ENCODE measurements at regions not wholly inside any gene's neighbourhood (a gene's known extent, or its start where the extent isn't known, plus 50 kb on each side); places are given as distances from the start of the nearest gene placed in this dataset.

GRCh38 chr2:75344146-75344545 is 144.8 kb upstream of the TACR1 start:
- no peaks in the 10 kb centered on the region for H3K27me3 Mint-ChIP-seq
- Histone ChIP-seq H3K27ac (ENCODE audit: low read depth in 1 of 2, low read length in 2 of 2) (no peak overlapping the region), H3K36me3 (ENCODE audit: insufficient read depth, low read length) (no peaks in the 10 kb centered on the region), H3K4me1 (ENCODE audit: insufficient read depth, low read length) (no peaks in the 10 kb centered on the region), H3K9me3 (ENCODE audit: control insufficient read depth in 1 of 2, insufficient read depth in 1 of 2, low read length in 2 of 2) (no peaks in the 10 kb centered on the region), H3K4me3 (ENCODE audit: low read length) (no peak overlapping the region), H3K27me3 (ENCODE audit: control insufficient read depth in 1 of 2, insufficient read depth in 2 of 2, low read length in 2 of 2) (no peaks in the 10 kb centered on the region)
- TF ChIP-seq CTCF (IDR thresholded peaks at IDR 0.05) = no peak
- ChIA-PET POLR2A (no interaction called here), CTCF (no interaction called here)
- intact Hi-C loops (cut with DNase I, micrococcal nuclease) = no loop called here
- H3K27ac Mint-ChIP-seq = no peak overlapping the region
- no peak overlapping the region for H3K4me3 Mint-ChIP-seq
- no peaks in the 10 kb centered on the region for H3K4me1 Mint-ChIP-seq (ENCODE audit: low read depth)
- ATAC-seq (ENCODE audit: poor library complexity) (no peak), DNase-seq (no peak)
- no peaks in the 10 kb centered on the region for H3K9me3 Mint-ChIP-seq
- no peaks in the 10 kb centered on the region for H3K36me3 Mint-ChIP-seq (ENCODE audit: low read depth)

- no peaks in the 10 kb centered on the region for H3K36me3 Mint-ChIP-seq (ENCODE audit: low read depth)
- POLR2A ChIA-PET = no interaction called here
- Histone ChIP-seq H3K4me3 (ENCODE audit: low read length) (no peak overlapping the region), H3K27ac (ENCODE audit: low read depth in 1 of 2, low read length in 2 of 2) (no peak overlapping the region), H3K9me3 (ENCODE audit: control insufficient read depth in 1 of 2, insufficient read depth in 1 of 2, low read length in 2 of 2) (no peaks in the 10 kb centered on the region), H3K27me3 (ENCODE audit: control insufficient read depth in 1 of 2, insufficient read depth in 2 of 2, low read length in 2 of 2) (no peaks in the 10 kb centered on the region), H3K36me3 (ENCODE audit: insufficient read depth, low read length) (no peaks in the 10 kb centered on the region), H3K4me1 (ENCODE audit: insufficient read depth, low read length) (no peaks in the 10 kb centered on the region)
- TF ChIP-seq CTCF (IDR thresholded peaks at IDR 0.05) = no peak
- no peaks in the 10 kb centered on the region for H3K9me3 Mint-ChIP-seq
- CTCF ChIA-PET = no interaction called here
- DNase-seq = no peak
- no peaks in the 10 kb centered on the region for H3K27me3 Mint-ChIP-seq
- intact Hi-C loops (cut with DNase I, micrococcal nuclease) = no loop called here
- H3K4me1 Mint-ChIP-seq (ENCODE audit: low read depth) = no peaks in the 10 kb centered on the region
- no peak overlapping the region for H3K4me3 Mint-ChIP-seq
- H3K27ac Mint-ChIP-seq = no peak overlapping the region
- ATAC-seq (ENCODE audit: poor library complexity) = no peak
Measured at GRCh38 chr2:75342504-75343175, 143.3 kb upstream of the TACR1 start.

- Mint-ChIP-seq H3K4me3 (no peak overlapping the region), H3K9me3 (no peaks in the 10 kb centered on the region), H3K27ac (no peak overlapping the region), H3K36me3 (ENCODE audit: low read depth) (no peaks in the 10 kb centered on the region), H3K4me1 (ENCODE audit: low read depth) (no peaks in the 10 kb centered on the region), H3K27me3 (no peaks in the 10 kb centered on the region)
- no peaks in the 10 kb centered on the region for H3K4me1 ChIP-seq (ENCODE audit: insufficient read depth, low read length)
- no peaks in the 10 kb centered on the region for H3K36me3 ChIP-seq (ENCODE audit: insufficient read depth, low read length)
- CTCF ChIA-PET = no interaction called here
- intact Hi-C loops (cut with DNase I, micrococcal nuclease) = no loop called here
- no peaks in the 10 kb centered on the region for H3K9me3 ChIP-seq (ENCODE audit: control insufficient read depth in 1 of 2, insufficient read depth in 1 of 2, low read length in 2 of 2)
- no peak overlapping the region for H3K27ac ChIP-seq (ENCODE audit: low read depth in 1 of 2, low read length in 2 of 2)
- ATAC-seq (ENCODE audit: poor library complexity) = no peak
- no peak overlapping the region for H3K4me3 ChIP-seq (ENCODE audit: low read length)
- no peak for DNase-seq
- TF ChIP-seq CTCF (IDR thresholded peaks at IDR 0.05) = no peak
- H3K27me3 ChIP-seq (ENCODE audit: control insufficient read depth in 1 of 2, insufficient read depth in 2 of 2, low read length in 2 of 2) = no peaks in the 10 kb centered on the region
- POLR2A ChIA-PET = no interaction called here
Measured at GRCh38 chr2:75340560-75340959, 141.2 kb upstream of the TACR1 start.

Measured in CD4-positive, alpha-beta T cell (primary cell).